ENCODE measurements at regions not wholly inside any gene's neighbourhood (a gene's known extent, or its start where the extent isn't known, plus 50 kb on each side); places are given as distances from the start of the nearest gene placed in this dataset.

DNA sequence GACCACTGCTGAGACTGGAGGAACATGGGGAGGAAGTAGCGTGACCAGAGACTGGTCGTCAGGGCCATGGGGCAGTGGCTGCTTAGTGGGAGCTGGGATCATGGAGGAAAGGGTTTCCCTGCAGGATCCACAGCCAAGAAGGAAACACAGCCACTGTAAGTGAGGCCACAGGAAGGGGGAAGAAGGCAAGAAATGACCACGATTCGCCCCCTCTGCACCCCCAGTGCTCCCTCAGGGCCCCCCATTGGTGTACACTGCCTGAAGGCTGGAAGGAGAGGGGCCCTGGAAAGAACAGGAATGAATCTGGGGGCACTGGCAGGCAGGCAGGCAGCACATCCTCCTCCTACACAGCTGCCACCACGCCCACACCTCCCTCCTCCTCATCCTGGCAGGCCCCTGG, 62.5 kb upstream of the RMDN2 start:
- Histone ChIP-seq H3K36me3 (ENCODE audit: insufficient read depth, low read length) (no peaks in the 10 kb centered on the region), H2AFZ (ENCODE audit: low read depth, low read length) (no peak overlapping the region), H3K27me3 (ENCODE audit: insufficient read depth, low read length, poor library complexity) (peaks cover 4% of the 10 kb centered on the region), H3K9me3 (ENCODE audit: insufficient read depth, low read length, severe bottlenecking) (no peaks in the 10 kb centered on the region), H3K4me2 (ENCODE audit: insufficient read depth, low read length) (no peak overlapping the region), H3K79me2 (ENCODE audit: insufficient read depth, low read length) (no peaks in the 10 kb centered on the region), H3K4me1 (ENCODE audit: insufficient read depth, low read length) (no peaks in the 10 kb centered on the region), H4K20me1 (ENCODE audit: insufficient read depth, low read length) (no peaks in the 10 kb centered on the region), H3K27ac (ENCODE audit: low read length) (no peak overlapping the region), H3K9ac (ENCODE audit: low read depth, low read length) (no peak overlapping the region), H3K4me3 (ENCODE audit: low read depth in 1 of 2, low read length in 2 of 2) (no peak overlapping the region)
- TF ChIP-seq, protein P1, sequence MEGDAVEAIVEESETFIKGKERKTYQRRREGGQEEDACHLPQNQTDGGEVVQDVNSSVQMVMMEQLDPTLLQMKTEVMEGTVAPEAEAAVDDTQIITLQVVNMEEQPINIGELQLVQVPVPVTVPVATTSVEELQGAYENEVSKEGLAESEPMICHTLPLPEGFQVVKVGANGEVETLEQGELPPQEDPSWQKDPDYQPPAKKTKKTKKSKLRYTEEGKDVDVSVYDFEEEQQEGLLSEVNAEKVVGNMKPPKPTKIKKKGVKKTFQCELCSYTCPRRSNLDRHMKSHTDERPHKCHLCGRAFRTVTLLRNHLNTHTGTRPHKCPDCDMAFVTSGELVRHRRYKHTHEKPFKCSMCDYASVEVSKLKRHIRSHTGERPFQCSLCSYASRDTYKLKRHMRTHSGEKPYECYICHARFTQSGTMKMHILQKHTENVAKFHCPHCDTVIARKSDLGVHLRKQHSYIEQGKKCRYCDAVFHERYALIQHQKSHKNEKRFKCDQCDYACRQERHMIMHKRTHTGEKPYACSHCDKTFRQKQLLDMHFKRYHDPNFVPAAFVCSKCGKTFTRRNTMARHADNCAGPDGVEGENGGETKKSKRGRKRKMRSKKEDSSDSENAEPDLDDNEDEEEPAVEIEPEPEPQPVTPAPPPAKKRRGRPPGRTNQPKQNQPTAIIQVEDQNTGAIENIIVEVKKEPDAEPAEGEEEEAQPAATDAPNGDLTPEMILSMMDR (IDR thresholded peaks at IDR 0.05; ENCODE audit: borderline replicate concordance, extremely low read depth, low read length, poor library complexity, severe bottlenecking): no peak
- no peak for TF ChIP-seq EZH2 (IDR thresholded peaks at IDR 0.05; ENCODE audit: borderline replicate concordance, low read depth, low read length, severe bottlenecking)
- ATAC-seq (ENCODE audit: insufficient read depth, low read depth) (no peak), DNase-seq (no peak)

DNA sequence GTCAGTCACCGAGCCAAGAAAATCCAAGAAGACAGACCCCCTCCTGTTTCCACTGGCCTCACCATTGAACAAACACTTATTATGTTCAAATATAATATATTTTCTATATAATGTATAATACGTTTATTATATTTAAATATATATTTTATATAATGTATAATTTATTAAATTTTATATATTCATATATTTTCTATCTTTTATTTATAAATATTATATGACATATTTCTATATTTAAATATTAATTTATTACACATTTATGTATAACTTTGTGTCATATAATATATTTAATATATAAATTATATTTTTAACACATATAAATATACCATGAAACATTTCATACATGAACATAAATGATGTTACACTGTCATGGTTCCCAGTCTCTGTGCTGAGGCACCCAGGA, 60.9 kb upstream of the RMDN2 start:
- no peaks in the 10 kb centered on the region for H4K20me1 ChIP-seq (ENCODE audit: insufficient read depth, low read length)
- no peaks in the 10 kb centered on the region for H3K36me3 ChIP-seq (ENCODE audit: insufficient read depth, low read length)
- no peaks in the 10 kb centered on the region for H3K79me2 ChIP-seq (ENCODE audit: insufficient read depth, low read length)
- no peak overlapping the region for H3K9ac ChIP-seq (ENCODE audit: low read depth, low read length)
- no peak overlapping the region for H3K4me2 ChIP-seq (ENCODE audit: insufficient read depth, low read length)
- no peak for ATAC-seq (ENCODE audit: insufficient read depth, low read depth)
- no peak overlapping the region for H3K4me3 ChIP-seq (ENCODE audit: low read depth in 1 of 2, low read length in 2 of 2)
- H3K4me1 ChIP-seq (ENCODE audit: insufficient read depth, low read length): no peaks in the 10 kb centered on the region
- TF ChIP-seq, protein P1 (IDR thresholded peaks at IDR 0.05; ENCODE audit: borderline replicate concordance, extremely low read depth, low read length, poor library complexity, severe bottlenecking): no peak
- TF ChIP-seq EZH2 (IDR thresholded peaks at IDR 0.05; ENCODE audit: borderline replicate concordance, low read depth, low read length, severe bottlenecking): no peak
- no peak for DNase-seq
- peaks cover 5% of the 10 kb centered on the region for H3K27me3 ChIP-seq (ENCODE audit: insufficient read depth, low read length, poor library complexity)
- H3K27ac ChIP-seq (ENCODE audit: low read length): no peak overlapping the region
- H3K9me3 ChIP-seq (ENCODE audit: insufficient read depth, low read length, severe bottlenecking): no peaks in the 10 kb centered on the region
- no peak overlapping the region for H2AFZ ChIP-seq (ENCODE audit: low read depth, low read length)

DNA sequence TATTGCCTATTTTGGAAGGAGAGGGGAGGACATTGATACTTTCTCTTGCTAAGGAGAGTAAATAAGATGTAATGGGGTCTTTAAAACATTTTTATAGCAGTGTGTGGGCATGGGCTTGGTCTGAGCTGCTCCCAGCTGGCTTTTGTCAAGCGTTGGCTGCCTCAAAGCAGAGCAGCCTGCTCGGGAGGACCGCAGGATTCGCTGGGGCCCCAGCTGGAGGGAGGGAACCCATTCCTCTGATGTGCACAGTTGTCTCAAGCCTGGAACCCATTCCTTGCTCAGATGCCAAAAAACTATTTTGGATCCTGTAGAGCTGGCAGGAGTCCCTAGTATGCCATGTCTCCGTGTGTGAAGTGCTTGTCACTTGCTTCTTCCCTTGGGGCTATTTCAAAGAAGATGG, 59.4 kb upstream of the RMDN2 start:
- H3K27me3 ChIP-seq (ENCODE audit: insufficient read depth, low read length, poor library complexity): peaks cover 7% of the 10 kb centered on the region
- no peak overlapping the region for H3K4me2 ChIP-seq (ENCODE audit: insufficient read depth, low read length)
- no peak for TF ChIP-seq EZH2 (IDR thresholded peaks at IDR 0.05; ENCODE audit: borderline replicate concordance, low read depth, low read length, severe bottlenecking)
- TF ChIP-seq, protein P1 (IDR thresholded peaks at IDR 0.05; ENCODE audit: borderline replicate concordance, extremely low read depth, low read length, poor library complexity, severe bottlenecking): no peak
- H3K79me2 ChIP-seq (ENCODE audit: insufficient read depth, low read length): no peaks in the 10 kb centered on the region
- H2AFZ ChIP-seq (ENCODE audit: low read depth, low read length): no peak overlapping the region
- DNase-seq (no peak), ATAC-seq (ENCODE audit: insufficient read depth, low read depth) (no peak)
- no peaks in the 10 kb centered on the region for H3K4me1 ChIP-seq (ENCODE audit: insufficient read depth, low read length)
- H3K9me3 ChIP-seq (ENCODE audit: insufficient read depth, low read length, severe bottlenecking): no peaks in the 10 kb centered on the region
- H3K4me3 ChIP-seq (ENCODE audit: low read depth in 1 of 2, low read length in 2 of 2): no peak overlapping the region
- no peak overlapping the region for H3K9ac ChIP-seq (ENCODE audit: low read depth, low read length)
- no peaks in the 10 kb centered on the region for H4K20me1 ChIP-seq (ENCODE audit: insufficient read depth, low read length)
- no peaks in the 10 kb centered on the region for H3K36me3 ChIP-seq (ENCODE audit: insufficient read depth, low read length)
- no peak overlapping the region for H3K27ac ChIP-seq (ENCODE audit: low read length)

Measured in DND-41 (cell line).